Panc1 (cell line): ENCODE measurements at regions not wholly inside any gene's neighbourhood (a gene's known extent, or its start where the extent isn't known, plus 50 kb on each side); places are given as distances from the start of the nearest gene placed in this dataset.

Experiments
- TF ChIP-seq, protein P1 (sequence below): fragments of 450-650 bp; IDR thresholded peaks from 2 replicates; pipeline ENCODE4 v1.5.1; 2017; ENCODE audit warnings: mild to moderate bottlenecking
- TF ChIP-seq, protein P2 (sequence below), 2 experiments: IDR thresholded peaks; 2 replicates each; pipeline ENCODE4 v1.6.1; 2011 to 2012; ENCODE audit warnings: low read depth in 2 of 2, control low read depth in 1 of 2, low read length in 1 of 2, mild to moderate bottlenecking in 1 of 2, moderate library complexity in 1 of 2; ENCODE audit not compliant: insufficient read depth in 1 of 2

DNA sequence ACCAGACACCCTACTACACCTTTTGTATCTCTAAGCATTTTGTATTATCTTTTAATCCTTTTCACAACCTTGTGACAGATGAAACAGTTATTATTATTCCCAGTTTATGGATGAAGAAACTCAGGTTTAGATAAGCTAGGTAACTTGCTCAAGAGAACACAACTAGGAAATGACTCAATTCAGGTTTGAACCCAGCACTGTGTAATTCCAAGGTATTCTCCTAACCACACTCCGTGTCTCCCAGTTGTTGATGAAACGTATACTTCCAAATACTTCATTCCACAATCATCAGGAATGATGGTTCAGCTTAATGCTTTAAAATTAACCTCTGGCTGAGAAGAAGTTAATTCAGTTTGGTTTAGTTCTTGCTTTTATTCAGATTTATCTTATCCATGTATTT lies 51.7 kb upstream of the MRPS6 start:
- TF ChIP-seq, protein P1, sequence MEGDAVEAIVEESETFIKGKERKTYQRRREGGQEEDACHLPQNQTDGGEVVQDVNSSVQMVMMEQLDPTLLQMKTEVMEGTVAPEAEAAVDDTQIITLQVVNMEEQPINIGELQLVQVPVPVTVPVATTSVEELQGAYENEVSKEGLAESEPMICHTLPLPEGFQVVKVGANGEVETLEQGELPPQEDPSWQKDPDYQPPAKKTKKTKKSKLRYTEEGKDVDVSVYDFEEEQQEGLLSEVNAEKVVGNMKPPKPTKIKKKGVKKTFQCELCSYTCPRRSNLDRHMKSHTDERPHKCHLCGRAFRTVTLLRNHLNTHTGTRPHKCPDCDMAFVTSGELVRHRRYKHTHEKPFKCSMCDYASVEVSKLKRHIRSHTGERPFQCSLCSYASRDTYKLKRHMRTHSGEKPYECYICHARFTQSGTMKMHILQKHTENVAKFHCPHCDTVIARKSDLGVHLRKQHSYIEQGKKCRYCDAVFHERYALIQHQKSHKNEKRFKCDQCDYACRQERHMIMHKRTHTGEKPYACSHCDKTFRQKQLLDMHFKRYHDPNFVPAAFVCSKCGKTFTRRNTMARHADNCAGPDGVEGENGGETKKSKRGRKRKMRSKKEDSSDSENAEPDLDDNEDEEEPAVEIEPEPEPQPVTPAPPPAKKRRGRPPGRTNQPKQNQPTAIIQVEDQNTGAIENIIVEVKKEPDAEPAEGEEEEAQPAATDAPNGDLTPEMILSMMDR, result no peak
- TF ChIP-seq, protein P2, sequence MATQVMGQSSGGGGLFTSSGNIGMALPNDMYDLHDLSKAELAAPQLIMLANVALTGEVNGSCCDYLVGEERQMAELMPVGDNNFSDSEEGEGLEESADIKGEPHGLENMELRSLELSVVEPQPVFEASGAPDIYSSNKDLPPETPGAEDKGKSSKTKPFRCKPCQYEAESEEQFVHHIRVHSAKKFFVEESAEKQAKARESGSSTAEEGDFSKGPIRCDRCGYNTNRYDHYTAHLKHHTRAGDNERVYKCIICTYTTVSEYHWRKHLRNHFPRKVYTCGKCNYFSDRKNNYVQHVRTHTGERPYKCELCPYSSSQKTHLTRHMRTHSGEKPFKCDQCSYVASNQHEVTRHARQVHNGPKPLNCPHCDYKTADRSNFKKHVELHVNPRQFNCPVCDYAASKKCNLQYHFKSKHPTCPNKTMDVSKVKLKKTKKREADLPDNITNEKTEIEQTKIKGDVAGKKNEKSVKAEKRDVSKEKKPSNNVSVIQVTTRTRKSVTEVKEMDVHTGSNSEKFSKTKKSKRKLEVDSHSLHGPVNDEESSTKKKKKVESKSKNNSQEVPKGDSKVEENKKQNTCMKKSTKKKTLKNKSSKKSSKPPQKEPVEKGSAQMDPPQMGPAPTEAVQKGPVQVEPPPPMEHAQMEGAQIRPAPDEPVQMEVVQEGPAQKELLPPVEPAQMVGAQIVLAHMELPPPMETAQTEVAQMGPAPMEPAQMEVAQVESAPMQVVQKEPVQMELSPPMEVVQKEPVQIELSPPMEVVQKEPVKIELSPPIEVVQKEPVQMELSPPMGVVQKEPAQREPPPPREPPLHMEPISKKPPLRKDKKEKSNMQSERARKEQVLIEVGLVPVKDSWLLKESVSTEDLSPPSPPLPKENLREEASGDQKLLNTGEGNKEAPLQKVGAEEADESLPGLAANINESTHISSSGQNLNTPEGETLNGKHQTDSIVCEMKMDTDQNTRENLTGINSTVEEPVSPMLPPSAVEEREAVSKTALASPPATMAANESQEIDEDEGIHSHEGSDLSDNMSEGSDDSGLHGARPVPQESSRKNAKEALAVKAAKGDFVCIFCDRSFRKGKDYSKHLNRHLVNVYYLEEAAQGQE (IDR thresholded peaks at IDR 0.05; ENCODE audit: insufficient read depth in 1 of 2, low read depth in 2 of 2, low read length in 1 of 2), result no peak
